ENCODE measurements at regions not wholly inside any gene's neighbourhood (a gene's known extent, or its start where the extent isn't known, plus 50 kb on each side); places are given as distances from the start of the nearest gene placed in this dataset.

GRCh38 chr2:122055521-122055931, 300.1 kb downstream of the TSN start:
- Histone ChIP-seq H3K27ac (ENCODE audit: low read depth, low read length) (no peak overlapping the region), H3K27me3 (ENCODE audit: control insufficient read depth, low read length) (no peaks in the 10 kb centered on the region), H4K20me1 (ENCODE audit: control insufficient read depth, insufficient read depth, low read depth, low read length) (no peaks in the 10 kb centered on the region), H3K79me2 (ENCODE audit: control insufficient read depth, low read length) (no peaks in the 10 kb centered on the region), H3K4me2 (ENCODE audit: low read length) (no peak overlapping the region), H3K9me3 (ENCODE audit: control insufficient read depth, insufficient read depth, low read length) (no peaks in the 10 kb centered on the region), H3K9me2 (replicated peaks; ENCODE audit: control insufficient read depth, low read length) (no peaks in the 10 kb centered on the region), H3K4me1 (ENCODE audit: control insufficient read depth, low read length) (no peaks in the 10 kb centered on the region), H3F3A (ENCODE audit: control insufficient read depth, insufficient read depth) (no peaks in the 10 kb centered on the region), H3K4me3 (ENCODE audit: low read length) (no peak overlapping the region), H3K36me3 (ENCODE audit: control insufficient read depth, low read length) (no peaks in the 10 kb centered on the region)
- no peak for TF ChIP-seq CTCF (IDR thresholded peaks at IDR 0.05; ENCODE audit: low read depth, low read length, poor library complexity, severe bottlenecking)
- no peak for TF ChIP-seq EZH2phosphoT487 (IDR thresholded peaks at IDR 0.05; ENCODE audit: borderline replicate concordance, low read length)

- Histone ChIP-seq H3K36me3 (ENCODE audit: control insufficient read depth, low read length) (no peaks in the 10 kb centered on the region), H3K79me2 (ENCODE audit: control insufficient read depth, low read length) (no peaks in the 10 kb centered on the region), H3K27me3 (ENCODE audit: control insufficient read depth, low read length) (no peaks in the 10 kb centered on the region), H3F3A (ENCODE audit: control insufficient read depth, insufficient read depth) (no peaks in the 10 kb centered on the region), H3K4me2 (ENCODE audit: low read length) (no peak overlapping the region), H3K9me3 (ENCODE audit: control insufficient read depth, insufficient read depth, low read length) (no peaks in the 10 kb centered on the region), H3K4me3 (ENCODE audit: low read length) (no peak overlapping the region), H3K4me1 (ENCODE audit: control insufficient read depth, low read length) (no peaks in the 10 kb centered on the region), H4K20me1 (ENCODE audit: control insufficient read depth, insufficient read depth, low read depth, low read length) (no peaks in the 10 kb centered on the region), H3K27ac (ENCODE audit: low read depth, low read length) (no peak overlapping the region), H3K9me2 (replicated peaks; ENCODE audit: control insufficient read depth, low read length) (no peaks in the 10 kb centered on the region)
- no peak for TF ChIP-seq CTCF (IDR thresholded peaks at IDR 0.05; ENCODE audit: low read depth, low read length, poor library complexity, severe bottlenecking)
- TF ChIP-seq EZH2phosphoT487 (IDR thresholded peaks at IDR 0.05; ENCODE audit: borderline replicate concordance, low read length): no peak
Observed at GRCh38 chr2:122056853-122057252, 301.4 kb downstream of the TSN start.

GRCh38 chr2:122061206-122061605, 305.8 kb downstream of the TSN start:
- Histone ChIP-seq H3K36me3 (ENCODE audit: control insufficient read depth, low read length) (no peaks in the 10 kb centered on the region), H3K9me3 (ENCODE audit: control insufficient read depth, insufficient read depth, low read length) (no peaks in the 10 kb centered on the region), H3K4me2 (ENCODE audit: low read length) (no peak overlapping the region), H3K4me3 (ENCODE audit: low read length) (no peak overlapping the region), H3K4me1 (ENCODE audit: control insufficient read depth, low read length) (no peaks in the 10 kb centered on the region), H3F3A (ENCODE audit: control insufficient read depth, insufficient read depth) (no peaks in the 10 kb centered on the region), H3K27me3 (ENCODE audit: control insufficient read depth, low read length) (no peaks in the 10 kb centered on the region), H3K27ac (ENCODE audit: low read depth, low read length) (no peak overlapping the region), H4K20me1 (ENCODE audit: control insufficient read depth, insufficient read depth, low read depth, low read length) (no peaks in the 10 kb centered on the region), H3K9me2 (replicated peaks; ENCODE audit: control insufficient read depth, low read length) (no peaks in the 10 kb centered on the region), H3K79me2 (ENCODE audit: control insufficient read depth, low read length) (no peaks in the 10 kb centered on the region)
- TF ChIP-seq CTCF (IDR thresholded peaks at IDR 0.05; ENCODE audit: low read depth, low read length, poor library complexity, severe bottlenecking) (no peak), EZH2phosphoT487 (IDR thresholded peaks at IDR 0.05; ENCODE audit: borderline replicate concordance, low read length) (no peak)

GRCh38 chr2:122061831-122062230, 306.4 kb downstream of the TSN start:
- Histone ChIP-seq H3K27ac (ENCODE audit: low read depth, low read length) (no peak overlapping the region), H3K9me2 (replicated peaks; ENCODE audit: control insufficient read depth, low read length) (no peaks in the 10 kb centered on the region), H3K27me3 (ENCODE audit: control insufficient read depth, low read length) (no peaks in the 10 kb centered on the region), H3K4me3 (ENCODE audit: low read length) (no peak overlapping the region), H3K9me3 (ENCODE audit: control insufficient read depth, insufficient read depth, low read length) (no peaks in the 10 kb centered on the region), H3F3A (ENCODE audit: control insufficient read depth, insufficient read depth) (no peaks in the 10 kb centered on the region), H3K4me2 (ENCODE audit: low read length) (no peak overlapping the region), H3K79me2 (ENCODE audit: control insufficient read depth, low read length) (no peaks in the 10 kb centered on the region), H3K4me1 (ENCODE audit: control insufficient read depth, low read length) (no peaks in the 10 kb centered on the region), H3K36me3 (ENCODE audit: control insufficient read depth, low read length) (no peaks in the 10 kb centered on the region), H4K20me1 (ENCODE audit: control insufficient read depth, insufficient read depth, low read depth, low read length) (no peaks in the 10 kb centered on the region)
- TF ChIP-seq CTCF (IDR thresholded peaks at IDR 0.05; ENCODE audit: low read depth, low read length, poor library complexity, severe bottlenecking) (no peak), EZH2phosphoT487 (IDR thresholded peaks at IDR 0.05; ENCODE audit: borderline replicate concordance, low read length) (no peak)
